H7 (cell line): ENCODE measurements at regions not wholly inside any gene's neighbourhood (a gene's known extent, or its start where the extent isn't known, plus 50 kb on each side); places are given as distances from the start of the nearest gene placed in this dataset.

Source experiments
- DNase-seq: peaks from one replicate; pipeline ENCODE4 v3.0.0; 2012
- H3K27me3 ChIP-seq: 2 replicates; pipeline ENCODE4 v1.6.0; 2011; ENCODE audit warnings: mild to moderate bottlenecking, low read length; ENCODE audit not compliant: control insufficient read depth, insufficient read depth
- H3K36me3 ChIP-seq: replicated peaks from 2 replicates; pipeline ENCODE4 v1.5.1; 2011; ENCODE audit warnings: low read length; ENCODE audit not compliant: control insufficient read depth, insufficient read depth
- H3K4me3 ChIP-seq: 2 replicates; pipeline ENCODE4 v1.5.1; 2011; ENCODE audit warnings: low read depth, mild to moderate bottlenecking, control low read depth, low read length, moderate library complexity; ENCODE audit not compliant: insufficient read depth

DNA sequence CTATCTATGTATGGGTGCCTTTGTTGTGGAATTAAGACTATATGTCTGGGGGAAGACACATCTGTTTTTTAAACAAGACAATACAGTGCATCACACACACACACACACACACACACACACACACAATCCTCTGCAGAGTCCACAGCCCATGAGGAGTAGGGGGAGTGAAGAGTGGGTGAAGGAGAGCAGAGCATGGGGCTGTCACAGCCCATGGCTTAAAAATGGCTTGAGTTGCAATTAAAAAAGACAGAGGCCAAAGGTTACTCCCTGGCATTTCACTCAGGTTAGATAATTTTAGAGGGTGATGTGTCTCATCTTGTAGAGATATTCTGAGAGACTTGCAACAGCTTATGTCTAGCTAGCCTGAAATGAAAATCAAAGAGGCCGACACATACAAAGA lies 176.5 kb upstream of the PLXNA2 start:
- no peak for DNase-seq
- Histone ChIP-seq H3K27me3 (no peaks in the 10 kb centered on the region), H3K4me3 (no peak overlapping the region), H3K36me3 (no peaks in the 10 kb centered on the region)

DNA sequence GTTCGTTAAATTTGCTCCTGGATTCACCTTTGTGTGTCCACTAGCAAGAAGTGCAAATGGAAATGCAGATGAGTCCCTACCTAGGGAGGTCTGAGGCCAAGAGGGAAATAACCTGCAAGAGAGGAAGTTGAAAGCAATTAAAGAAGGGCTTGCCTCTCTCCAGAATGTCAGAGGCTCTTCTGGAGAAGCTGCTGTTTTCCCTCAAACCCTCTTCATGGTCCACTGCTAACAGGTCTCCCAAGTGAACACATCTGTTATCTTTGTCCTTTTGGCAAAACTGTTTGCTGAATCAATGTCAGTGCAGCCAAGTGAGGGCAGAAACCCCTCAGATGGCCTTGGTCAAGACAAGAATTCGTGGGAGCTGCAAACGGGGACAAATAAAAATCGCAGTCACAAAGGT lies 177.3 kb upstream of the PLXNA2 start:
- DNase-seq = no peak
- Histone ChIP-seq H3K36me3 (no peaks in the 10 kb centered on the region), H3K27me3 (no peaks in the 10 kb centered on the region), H3K4me3 (no peak overlapping the region)

DNA sequence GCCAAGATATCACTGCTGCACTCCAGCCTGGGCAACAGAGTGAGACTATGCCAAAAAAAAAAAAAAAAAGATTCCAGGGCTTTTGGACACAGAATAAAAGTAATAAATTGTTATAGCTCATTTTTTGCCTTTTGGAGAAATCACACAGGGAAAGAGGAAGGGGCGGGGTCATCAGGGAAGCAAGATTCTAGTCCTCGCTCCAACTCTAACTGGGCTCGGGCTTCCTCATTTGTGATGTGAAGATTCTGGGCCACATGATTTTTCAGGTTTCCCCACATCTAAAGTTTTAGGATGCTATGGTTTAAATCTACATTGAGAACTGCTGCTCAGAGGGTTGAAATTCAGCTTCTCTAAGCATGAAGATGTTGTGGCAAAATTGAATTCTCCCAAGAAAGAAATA lies 179.3 kb upstream of the PLXNA2 start:
- DNase-seq = no peak
- Histone ChIP-seq H3K4me3 (no peak overlapping the region), H3K36me3 (no peaks in the 10 kb centered on the region), H3K27me3 (no peaks in the 10 kb centered on the region; the same call in 1 of the 2 replicates)

DNA sequence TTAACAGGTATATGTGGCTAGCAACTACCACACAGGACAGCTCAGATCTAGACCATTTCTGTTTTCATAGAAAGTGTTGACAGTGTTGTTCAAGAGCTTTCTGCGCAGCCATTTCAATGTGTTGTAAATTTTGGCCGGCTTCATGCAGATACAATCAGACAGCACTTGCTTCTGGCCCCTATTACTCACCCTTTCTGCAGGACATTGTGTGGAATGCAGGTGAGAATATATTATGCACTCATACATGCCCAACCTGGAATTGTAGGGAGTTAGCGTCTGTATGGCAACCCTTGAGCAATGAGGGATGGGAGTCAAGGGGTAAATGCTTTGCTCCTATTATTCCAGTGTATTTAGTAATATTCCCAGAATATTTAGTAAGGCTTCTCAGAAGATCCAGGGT lies 180.9 kb upstream of the PLXNA2 start:
- DNase-seq = no peak
- Histone ChIP-seq H3K4me3 (no peak overlapping the region), H3K27me3 (no peaks in the 10 kb centered on the region; the same call in 1 of the 2 replicates), H3K36me3 (no peaks in the 10 kb centered on the region)

DNA sequence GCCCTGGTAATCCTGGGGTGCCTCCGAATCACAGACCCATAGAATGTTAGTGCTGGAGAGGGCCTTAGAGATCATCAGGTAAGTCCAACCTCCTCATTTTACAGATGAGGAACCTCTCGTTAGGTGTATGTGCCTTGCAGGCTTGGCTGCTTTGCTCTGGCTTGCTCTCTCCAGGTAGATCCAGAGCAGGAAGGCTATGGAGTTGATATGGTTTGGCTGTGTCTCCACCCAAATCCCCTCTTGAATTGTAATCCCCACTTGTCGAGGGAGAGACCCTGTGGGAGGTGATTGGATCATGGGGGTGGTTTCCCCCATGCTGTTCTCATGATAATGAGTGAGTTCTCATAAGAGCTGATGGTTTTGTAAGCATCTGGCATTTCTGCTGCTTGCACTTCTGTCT lies 186.0 kb upstream of the PLXNA2 start:
- H3K27me3 ChIP-seq = no peaks in the 10 kb centered on the region; the same call in 1 of the 2 replicates
- no peak for DNase-seq
- no peaks in the 10 kb centered on the region for H3K36me3 ChIP-seq
- no peak overlapping the region for H3K4me3 ChIP-seq

DNA sequence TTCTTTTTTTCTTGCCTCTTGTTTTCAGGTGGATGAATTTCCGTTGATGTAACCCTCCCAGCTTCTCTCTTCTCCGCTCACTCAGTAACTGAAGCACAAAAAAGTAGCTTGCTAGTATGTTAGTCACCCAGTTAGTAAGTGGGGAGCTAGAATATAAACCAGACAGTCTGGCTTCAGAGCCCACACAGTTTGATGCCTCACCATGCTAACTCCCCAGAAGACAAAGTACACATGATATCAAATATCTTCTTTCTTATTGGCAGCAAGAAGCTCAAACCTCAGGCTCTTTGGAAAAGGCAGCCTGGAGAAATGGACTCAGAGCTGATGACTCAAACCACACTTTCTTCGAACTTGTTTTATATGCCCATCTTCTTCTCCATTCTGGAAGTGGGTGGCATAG lies 187.5 kb upstream of the PLXNA2 start:
- DNase-seq = no peak

DNA sequence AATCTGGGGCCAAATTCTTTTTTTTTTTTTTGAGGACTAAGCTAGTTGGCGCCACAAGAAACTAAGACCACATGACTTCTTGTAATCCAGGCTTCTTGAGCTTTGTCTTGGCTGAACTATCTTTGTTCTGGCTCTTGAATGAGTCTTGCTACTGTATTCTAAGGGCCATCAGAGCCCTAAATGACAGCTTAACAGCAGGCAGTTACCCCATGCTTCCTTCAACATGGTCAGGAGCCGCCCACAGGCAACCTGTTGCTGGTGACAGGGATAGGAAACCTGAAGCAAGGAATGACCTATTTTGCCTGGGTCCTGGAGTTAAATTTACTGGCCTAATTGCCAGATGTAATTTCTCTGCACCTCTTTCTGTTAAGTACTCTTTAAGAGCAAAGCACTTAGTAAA lies 188.2 kb upstream of the PLXNA2 start:
- H3K4me3 ChIP-seq = no peak overlapping the region
- H3K27me3 ChIP-seq = no peaks in the 10 kb centered on the region; the same call in 1 of the 2 replicates
- no peaks in the 10 kb centered on the region for H3K36me3 ChIP-seq
- DNase-seq = no peak

More for the DNA sequence above, 187.5 kb upstream of the PLXNA2 start:
- Histone ChIP-seq H3K36me3 (no peaks in the 10 kb centered on the region), H3K4me3 (no peak overlapping the region), H3K27me3 (no peaks in the 10 kb centered on the region; the same call in 1 of the 2 replicates)

DNA sequence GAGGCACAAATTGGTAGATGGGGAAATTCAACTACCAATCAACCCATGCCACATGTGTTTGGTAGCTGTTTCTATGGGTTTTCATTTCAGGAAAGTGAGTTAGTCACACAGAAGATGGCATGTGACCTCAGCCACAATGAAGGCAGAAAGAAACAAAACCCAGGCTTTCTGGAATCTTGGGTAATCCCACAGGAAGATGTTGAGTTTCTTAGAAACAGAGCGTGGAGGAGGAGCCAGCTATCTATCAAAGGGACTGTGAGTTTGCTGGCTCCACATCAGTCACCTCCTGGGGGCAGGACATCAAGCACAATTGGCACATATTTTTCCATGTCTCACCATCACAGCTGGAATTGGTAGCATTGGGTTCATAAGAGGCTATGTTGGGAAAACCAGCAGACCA lies 188.9 kb upstream of the PLXNA2 start:
- H3K36me3 ChIP-seq = no peaks in the 10 kb centered on the region
- no peak for DNase-seq

DNA sequence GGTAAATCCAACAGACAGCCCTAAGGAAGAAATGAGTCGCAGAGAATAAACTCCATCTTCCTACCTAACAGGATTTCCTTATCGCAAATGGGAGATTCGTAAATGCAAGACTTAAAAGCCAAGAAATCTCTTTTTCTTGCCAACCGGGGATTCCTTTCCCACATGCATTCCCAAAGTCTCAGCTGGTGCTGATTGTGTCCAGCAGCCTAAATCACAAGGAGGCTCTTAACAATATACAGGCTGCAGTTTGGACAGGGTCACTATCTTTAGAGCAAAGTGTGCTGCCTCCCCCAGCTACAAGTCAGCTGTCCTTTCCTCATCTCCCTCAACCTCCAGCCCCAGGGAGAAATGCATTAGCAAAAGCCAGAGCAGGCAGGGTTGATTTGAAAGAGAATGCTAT lies 189.8 kb upstream of the PLXNA2 start:
- no peak for DNase-seq
- Histone ChIP-seq H3K4me3 (no peak overlapping the region), H3K36me3 (no peaks in the 10 kb centered on the region), H3K27me3 (no peaks in the 10 kb centered on the region)

More for the DNA sequence above, 188.9 kb upstream of the PLXNA2 start:
- H3K27me3 ChIP-seq = no peaks in the 10 kb centered on the region; the same call in 1 of the 2 replicates
- no peak overlapping the region for H3K4me3 ChIP-seq

DNA sequence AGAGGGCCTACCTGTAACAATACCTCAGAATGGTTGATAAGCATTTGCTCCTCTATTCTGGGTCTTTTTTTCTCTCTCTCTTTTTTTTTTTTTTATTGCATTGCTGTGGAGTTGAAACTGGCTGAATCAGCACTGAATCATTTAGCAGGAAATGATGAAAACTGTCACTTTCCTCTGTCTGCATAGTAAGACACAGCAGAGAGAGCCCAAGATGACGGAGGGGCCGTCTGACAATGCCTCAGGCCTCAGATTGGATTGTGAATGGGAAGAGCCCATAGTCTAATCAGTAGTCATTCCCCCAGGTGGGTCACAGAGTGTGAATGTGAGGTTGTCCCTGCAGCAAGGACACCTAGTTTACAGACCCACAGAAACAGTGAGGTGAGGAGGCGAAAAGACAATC lies 193.2 kb upstream of the PLXNA2 start:
- Histone ChIP-seq H3K4me3 (no peak overlapping the region), H3K36me3 (no peaks in the 10 kb centered on the region), H3K27me3 (no peaks in the 10 kb centered on the region)
- DNase-seq = no peak

DNA sequence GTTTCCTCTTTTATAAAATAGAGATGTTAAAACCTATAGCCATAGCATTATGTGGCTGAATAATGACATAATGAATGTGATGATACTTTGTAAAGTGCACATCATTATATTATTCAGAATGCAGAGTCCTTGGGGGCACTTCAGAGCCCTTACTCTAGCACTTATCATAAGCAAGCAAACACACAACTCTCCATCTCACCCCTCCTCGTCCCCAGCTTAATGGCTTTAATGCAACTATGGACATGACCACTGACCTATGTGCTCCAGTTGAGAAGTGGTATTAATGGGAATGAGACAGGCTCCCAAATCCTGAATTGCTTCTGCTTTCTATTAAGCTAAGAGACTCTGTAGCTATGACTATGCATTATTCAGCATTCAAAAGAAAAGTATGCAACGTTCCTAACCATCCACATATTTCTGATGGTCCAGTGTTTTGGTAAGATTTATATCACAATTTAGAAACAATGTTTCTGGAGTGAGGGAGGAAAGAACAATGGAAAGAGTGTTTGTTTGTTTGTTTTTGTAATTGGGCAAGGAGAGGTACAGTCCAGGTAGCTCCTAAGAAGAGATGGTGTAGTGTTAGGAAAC lies 194.0 kb upstream of the PLXNA2 start:
- Histone ChIP-seq H3K4me3 (no peak overlapping the region), H3K27me3 (no peaks in the 10 kb centered on the region), H3K36me3 (no peaks in the 10 kb centered on the region)
- no peak for DNase-seq

DNA sequence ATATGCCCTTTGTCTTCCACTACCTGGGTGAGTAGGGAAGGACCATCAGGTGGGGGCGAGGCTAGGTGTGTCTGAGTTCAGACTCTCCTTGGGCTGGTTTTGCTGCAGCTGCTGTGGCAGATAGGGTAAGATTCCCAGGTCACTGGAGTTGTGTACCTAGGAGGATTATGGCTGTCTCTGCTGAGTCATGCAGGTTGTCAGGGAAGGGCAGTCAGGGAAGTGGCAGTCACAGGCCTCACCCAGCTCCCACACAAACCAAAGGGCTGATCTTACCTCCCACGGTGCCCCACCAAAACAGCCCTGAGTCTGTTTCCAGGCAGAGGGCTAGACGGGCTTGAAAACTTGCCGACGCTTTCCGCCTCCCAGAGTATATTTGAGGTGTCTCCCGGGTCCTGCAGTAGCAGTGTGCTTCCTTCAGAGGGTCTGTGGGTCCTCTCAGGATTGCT lies 201.6 kb upstream of the PLXNA2 start:
- H3K4me3 ChIP-seq = no peak overlapping the region

DNA sequence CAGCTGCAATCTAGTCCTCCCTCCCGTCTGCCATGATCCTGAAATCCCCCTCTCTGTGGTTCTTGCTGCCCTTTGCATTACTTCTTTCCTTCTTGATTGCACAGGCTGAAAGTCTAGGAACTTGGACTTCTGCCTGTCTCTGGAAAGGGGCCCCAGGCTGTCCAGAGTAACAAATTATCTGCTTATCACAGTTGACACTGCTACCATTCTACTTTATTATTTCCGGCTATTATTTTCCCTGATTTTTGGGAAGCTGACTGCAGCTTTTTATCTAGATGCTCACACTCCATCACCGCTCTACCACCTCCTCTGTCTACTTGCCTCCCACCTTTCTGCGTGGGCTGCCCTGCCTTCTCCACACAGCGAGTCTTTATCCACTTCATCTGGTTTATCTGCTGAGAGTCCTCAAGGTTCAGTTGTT lies 202.1 kb upstream of the PLXNA2 start:
- Histone ChIP-seq H3K4me3 (no peak overlapping the region), H3K27me3 (no peaks in the 10 kb centered on the region), H3K36me3 (no peaks in the 10 kb centered on the region)
- DNase-seq = no peak

More for the DNA sequence above, 201.6 kb upstream of the PLXNA2 start:
- H3K36me3 ChIP-seq = no peaks in the 10 kb centered on the region
- H3K27me3 ChIP-seq = no peaks in the 10 kb centered on the region
- DNase-seq = no peak

DNA sequence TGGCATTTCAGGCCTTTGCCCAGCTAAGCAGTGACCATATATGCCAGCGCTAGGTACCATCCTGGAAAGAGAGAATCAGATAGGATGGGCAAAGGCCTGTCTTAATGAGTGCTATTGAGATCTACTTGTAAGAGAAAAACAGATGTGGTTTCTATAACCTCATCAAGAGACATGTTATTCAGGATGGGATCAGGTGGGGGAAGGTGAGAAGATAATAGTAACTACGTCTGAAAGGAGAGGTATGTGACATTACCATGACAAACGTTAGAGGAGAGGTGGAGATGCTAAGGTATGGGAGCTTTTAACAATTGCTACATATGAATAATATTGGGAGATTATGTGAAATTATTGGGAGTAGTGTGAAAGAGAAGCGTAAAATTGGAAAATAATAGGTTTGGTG lies 204.2 kb upstream of the PLXNA2 start:
- Histone ChIP-seq H3K36me3 (no peaks in the 10 kb centered on the region), H3K4me3 (no peak overlapping the region), H3K27me3 (no peaks in the 10 kb centered on the region)
- no peak for DNase-seq

DNA sequence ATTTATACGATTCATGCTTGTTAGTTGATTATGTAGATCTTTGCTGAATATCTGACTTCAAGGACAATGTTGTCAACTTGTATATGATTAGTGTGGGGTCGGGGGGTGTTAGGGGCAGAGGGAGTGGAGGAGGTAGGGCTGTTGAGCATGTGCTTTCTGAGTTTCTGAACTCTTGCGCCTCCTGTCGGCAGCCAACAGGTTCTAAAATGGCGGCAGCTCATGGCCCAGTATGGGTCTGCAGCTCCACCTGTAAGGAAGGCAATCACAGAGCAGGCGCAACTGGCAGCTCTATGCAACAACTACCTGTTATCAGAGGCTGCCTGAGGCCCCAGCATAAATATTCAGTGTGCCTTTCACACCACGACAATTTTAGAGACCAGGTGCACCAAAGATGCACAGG lies 205.8 kb upstream of the PLXNA2 start:
- DNase-seq = no peak
- H3K27me3 ChIP-seq = no peaks in the 10 kb centered on the region
- no peak overlapping the region for H3K4me3 ChIP-seq
- H3K36me3 ChIP-seq = no peaks in the 10 kb centered on the region

DNA sequence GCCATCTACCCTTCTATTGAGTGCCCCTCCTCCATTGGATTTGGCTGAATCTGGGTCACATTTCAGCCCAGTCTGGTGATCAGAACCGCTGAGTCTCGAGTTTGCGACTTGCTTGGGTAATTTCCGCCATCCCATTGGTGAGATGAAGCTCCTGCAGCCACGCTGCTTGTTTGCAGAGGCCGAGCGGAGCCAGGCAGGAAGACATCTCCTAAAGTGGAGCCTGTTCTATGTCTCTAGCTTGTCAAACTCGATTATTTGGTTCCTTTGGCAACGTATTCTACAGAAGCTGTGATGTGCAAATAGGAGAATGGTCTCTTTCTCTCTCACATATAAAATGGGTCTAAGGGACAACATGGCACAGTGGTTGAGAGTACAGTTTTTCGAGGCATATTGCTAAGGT lies 206.8 kb upstream of the PLXNA2 start:
- no peak overlapping the region for H3K4me3 ChIP-seq
- H3K36me3 ChIP-seq = no peaks in the 10 kb centered on the region
- H3K27me3 ChIP-seq = no peaks in the 10 kb centered on the region
- DNase-seq = no peak
